K562 (cell line): ENCODE measurements at regions not wholly inside any gene's neighbourhood (a gene's known extent, or its start where the extent isn't known, plus 50 kb on each side); places are given as distances from the start of the nearest gene placed in this dataset.

Experiments used
- ATAC-seq: fragments of 200-7000 bp; cut with Tn5 transposase; 3 replicates; pipeline ENCODE4 v1.9.1; 2020; ENCODE audit warnings: moderate library complexity
- BruUV-seq: library from RNA; stranded (reverse); fragments of 400-500 nt; replicated peaks from 2 replicates; lab custom pipeline; 2021; lab: Mats Ljungman, UMichigan
- CTCF ChIA-PET: fragments of 300-600 bp; formaldehyde crosslinking; extraction: SDS; loops from one replicate; lab custom pipeline; 2021; ENCODE audit warnings: low intra/inter-chr PET ratio; lab: Yijun Ruan, JAX
- POLR2A ChIA-PET: fragments of 300-600, 350-650 bp; sonication (Branson Sonifier 250); formaldehyde crosslinking; extraction: SDS; loops from one replicate; lab custom pipeline; 2021; ENCODE audit warnings: antibody characterized with exemption, inconsistent platforms; lab: Yijun Ruan, JAX
- DNase-seq, 4 experiments: peaks; one replicate each; pipeline versions ENCODE4 v3.0.0 to v3.0.0-alpha.2; 2011 to 2018; ENCODE audit warnings: low spot score in 3 of 4, mixed read lengths in 3 of 4; ENCODE audit errors: extremely low read depth in 1 of 4
- FAIRE-seq: peaks from 2 replicates; lab custom pipeline; 2011; peaks lifted over from hg19 to GRCh38; lab: Jason Lieb, UNC
- H2AFZ ChIP-seq: 2 replicates; pipeline ENCODE4 v1.6.0; 2011; ENCODE audit warnings: low read depth, low read length, control low read depth, inconsistent platforms
- H3K27ac ChIP-seq: fragments of 200-600 bp; 3 replicates; pipeline ENCODE4 v1.8.0; 2011; ENCODE audit warnings: low read depth, mild to moderate bottlenecking, control low read depth, inconsistent platforms, low read length, moderate library complexity, mixed read lengths; ENCODE audit errors: extremely low read depth
- H3K27me3 ChIP-seq, 2 experiments: fragments of 300-600 bp in 1 of 2; 2 replicates in 1 of 2; 3 replicates in 1 of 2; pipeline versions ENCODE4 v1.6.0 to v1.8.0; 2011; ENCODE audit warnings: inconsistent platforms in 2 of 2, low read length in 2 of 2, mild to moderate bottlenecking in 1 of 2, mixed read lengths in 1 of 2, moderate library complexity in 1 of 2; ENCODE audit not compliant: control insufficient read depth in 2 of 2, insufficient read depth in 2 of 2
- H3K36me3 ChIP-seq: fragments of 300-600 bp; 3 replicates; pipeline ENCODE4 v1.8.0; 2011; ENCODE audit warnings: mild to moderate bottlenecking, low read length, inconsistent platforms; ENCODE audit not compliant: control insufficient read depth, insufficient read depth
- H3K4me1 ChIP-seq, 2 experiments: fragments of 200-600 bp in 1 of 2; replicated peaks in 1 of 2; 2 replicates in 1 of 2; 3 replicates in 1 of 2; pipeline versions ENCODE4 v1.5.1 to v1.8.0; 2011; ENCODE audit warnings: inconsistent platforms in 2 of 2, low read length in 2 of 2, mild to moderate bottlenecking in 1 of 2, mixed read lengths in 1 of 2, moderate library complexity in 1 of 2; ENCODE audit not compliant: control insufficient read depth in 2 of 2, insufficient read depth in 2 of 2
- H3K4me2 ChIP-seq: 2 replicates; pipeline ENCODE4 v1.6.1; 2011; ENCODE audit warnings: low read length, control low read depth, inconsistent platforms, mixed read lengths; ENCODE audit not compliant: insufficient read depth
- H3K4me3 ChIP-seq: fragments of 200-600 bp; sonication (generic), shearing (Covaris generic); 2 replicates; pipeline ENCODE4 v1.5.1; 2016; ENCODE audit warnings: control low read depth, inconsistent platforms
- H3K79me2 ChIP-seq: fragments of 200-600 bp; 3 replicates; pipeline ENCODE4 v1.8.0; 2011; ENCODE audit warnings: low read length, inconsistent platforms; ENCODE audit not compliant: control insufficient read depth, insufficient read depth
- H3K9ac ChIP-seq, 2 experiments: 2 replicates each; pipeline versions ENCODE4 v1.6.0 to v1.6.1; 2011; ENCODE audit warnings: low read depth in 2 of 2, low read length in 2 of 2, control low read depth in 1 of 2, inconsistent platforms in 1 of 2, mild to moderate bottlenecking in 1 of 2, mixed read lengths in 1 of 2; ENCODE audit not compliant: insufficient read depth in 1 of 2
- H3K9me1 ChIP-seq: one replicate; pipeline ENCODE4 v1.6.0; 2011; ENCODE audit warnings: inconsistent platforms, mild to moderate bottlenecking, low read length, moderate library complexity; ENCODE audit not compliant: control insufficient read depth, insufficient read depth
- H3K9me3 ChIP-seq: replicated peaks from 2 replicates; pipeline ENCODE4 v1.5.1; 2011; ENCODE audit warnings: low read depth, low read length, inconsistent platforms; ENCODE audit not compliant: control insufficient read depth, insufficient read depth
- H4K20me1 ChIP-seq: replicated peaks from 2 replicates; pipeline ENCODE4 v1.6.1; 2011; ENCODE audit warnings: low read length, inconsistent platforms, mixed read lengths; ENCODE audit not compliant: control insufficient read depth, insufficient read depth
- CHD2 ChIP-seq: IDR thresholded peaks from 2 replicates; pipeline ENCODE4 v1.6.1; 2011; ENCODE audit warnings: low read depth, low read length
- CHD4 ChIP-seq: fragments of 200-600 bp; sonication (generic); IDR thresholded peaks from 3 replicates; pipeline ENCODE4 v1.6.1; 2012; ENCODE audit warnings: low read depth, mild to moderate bottlenecking, mixed read lengths, low read length, inconsistent platforms; ENCODE audit not compliant: insufficient read depth, insufficient replicate concordance, poor library complexity, severe bottlenecking
- COPS2 ChIP-seq: fragments of 450-650 bp; conservative IDR thresholded peaks from 2 replicates; pipeline ENCODE4 v1.6.1; 2016; ENCODE audit warnings: mild to moderate bottlenecking, moderate library complexity
- FOXJ2 ChIP-seq: fragments of 200-800 bp; sonication (Bioruptor generic); IDR thresholded peaks from 2 replicates; pipeline ENCODE4 v1.6.1; 2016; ENCODE audit warnings: missing genetic modification characterization, missing compliant biosample characterization
- GATA2 ChIP-seq: sonication (generic); formaldehyde crosslinking; IDR thresholded peaks from 2 replicates; pipeline ENCODE4 v1.4.0; 2020; ENCODE audit warnings: mild to moderate bottlenecking, missing genetic modification reagents
- KHSRP ChIP-seq: fragments of 450-650 bp; IDR thresholded peaks from 2 replicates; pipeline ENCODE4 v1.6.1; 2017
- MAZ ChIP-seq, 2 experiments: fragments of 450-650 bp in 1 of 2; sonication (generic) in 1 of 2; formaldehyde crosslinking; IDR thresholded peaks in 1 of 2; conservative IDR thresholded peaks in 1 of 2; 2 replicates each; pipeline versions ENCODE4 v1.4.0 to v1.5.0; 2020; ENCODE audit warnings: mild to moderate bottlenecking in 1 of 2, missing genetic modification reagents in 1 of 2
- NRF1 ChIP-seq, 2 experiments: fragments of 450-650 bp; IDR thresholded peaks in 1 of 2; conservative IDR thresholded peaks in 1 of 2; 2 replicates each; pipeline ENCODE4 v1.6.1; 2014; ENCODE audit warnings: mild to moderate bottlenecking in 2 of 2
- PTTG1 ChIP-seq: fragments of 450-650 bp; IDR thresholded peaks from 2 replicates; pipeline ENCODE4 v1.6.1; 2016; ENCODE audit warnings: low read depth, mild to moderate bottlenecking, missing genetic modification characterization, missing compliant biosample characterization
- ZFP30 ChIP-seq: fragments of 250-450 bp; sonication (Bioruptor Pico); IDR thresholded peaks from 2 replicates; pipeline ENCODE4 v1.8.0; 2022; ENCODE audit warnings: moderate library complexity, mild to moderate bottlenecking, inconsistent platforms, borderline replicate concordance
- ZNF124 ChIP-seq: sonication (generic); formaldehyde crosslinking; IDR thresholded peaks from 2 replicates; pipeline ENCODE4 v1.8.1; 2022; ENCODE audit warnings: missing genetic modification reagents
- ZNF253 ChIP-seq: fragments of 250-450 bp; sonication (Bioruptor Pico); conservative IDR thresholded peaks from 2 replicates; pipeline ENCODE4 v1.6.1; 2021; ENCODE audit warnings: mild to moderate bottlenecking
- ZNF76 ChIP-seq: fragments of 250-450 bp; sonication (Bioruptor Pico); IDR thresholded peaks from 2 replicates; pipeline ENCODE4 v1.4.0; 2020; ENCODE audit warnings: mild to moderate bottlenecking, moderate library complexity, borderline replicate concordance
- ZNF764 ChIP-seq: fragments of 250-450 bp; sonication (Bioruptor Pico); IDR thresholded peaks from 2 replicates; pipeline ENCODE4 v1.4.0; 2020; ENCODE audit warnings: low read depth, mild to moderate bottlenecking, moderate library complexity
- WGBS: fragments of 100-300 bp; shearing (Covaris generic); methylation state at CpG from one replicate; pipeline ENCODE4 v1.1.6; 2016; ENCODE audit warnings: low coverage, mixed read lengths; ENCODE audit not compliant: insufficient coverage; ENCODE audit errors: missing lambda C conversion rate; 5-methylcytosine and 5-hydroxymethylcytosine counted together
- in situ Hi-C: fragments of 300-500 bp; cut with MboI; formaldehyde crosslinking; loops from 4 replicates; pipeline ENCODE4 v1.15.0; 2018; ENCODE audit warnings: inconsistent platforms, mixed read lengths
- intact Hi-C: fragments of 100-400 bp; cut with micrococcal nuclease; formaldehyde crosslinking; loops from 2 replicates; pipeline ENCODE4 v1.14.2; 2022
- TF ChIP-seq, protein P1 (sequence below): sonication (generic); IDR thresholded peaks from 2 replicates; pipeline ENCODE4 v1.6.1; 2016
- TF ChIP-seq, protein P2 (sequence below): sonication (generic); formaldehyde crosslinking; IDR thresholded peaks from 2 replicates; pipeline ENCODE4 v1.8.0; 2022; ENCODE audit warnings: missing genetic modification reagents, mild to moderate bottlenecking, moderate library complexity, borderline replicate concordance
- TF ChIP-seq, protein P3 (sequence below): fragments of 250-450 bp; sonication (Bioruptor Pico); IDR thresholded peaks from 2 replicates; pipeline ENCODE4 v1.9.0; 2021; ENCODE audit warnings: mild to moderate bottlenecking
- TF ChIP-seq, protein P4 (sequence below), 2 experiments: IDR thresholded peaks; 2 replicates each; pipeline ENCODE4 v1.6.1; 2012; ENCODE audit warnings: improper control_type of control experiment in 2 of 2, low read depth in 2 of 2, low read length in 2 of 2, borderline replicate concordance in 1 of 2

DNA sequence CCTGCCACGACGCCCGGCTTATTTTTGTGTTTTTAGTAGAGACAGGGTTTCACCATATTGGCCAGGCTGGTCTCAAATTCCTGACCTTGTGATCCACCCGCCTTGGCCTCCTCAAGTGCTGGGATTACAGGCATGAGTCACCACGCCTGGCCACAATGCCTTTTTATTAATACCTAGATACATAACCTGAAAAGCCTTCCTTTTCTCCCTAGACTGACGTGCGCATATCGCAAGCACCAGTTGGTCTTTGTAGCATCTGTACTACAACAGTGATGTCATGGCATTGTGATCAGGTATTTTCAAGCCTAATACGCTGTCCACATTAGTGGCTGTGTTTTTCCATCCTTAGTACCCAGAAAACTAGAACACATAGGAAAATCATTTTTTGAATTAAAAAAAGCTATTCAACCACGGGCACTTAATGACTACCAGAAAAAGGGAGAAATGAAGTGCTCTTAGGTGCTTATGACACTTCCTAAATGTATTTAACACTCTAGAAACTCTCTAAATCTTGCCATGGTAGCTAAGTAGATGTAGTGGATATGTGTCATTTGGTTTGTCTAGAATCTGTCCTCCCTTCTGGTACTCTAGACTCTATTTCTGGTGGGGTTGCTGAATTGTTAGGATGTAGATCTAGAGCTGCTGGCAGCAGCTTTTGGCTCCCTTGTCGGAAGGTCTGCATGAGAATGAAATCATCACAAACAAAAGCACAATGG is 707.8 kb downstream of the STIM2 start:
- DNase-seq, result no peak
- POLR2A ChIA-PET, result no interaction called here
- Histone ChIP-seq H2AFZ (no peak overlapping the region), H3K79me2 (no peaks in the 10 kb centered on the region), H3K4me2 (no peak overlapping the region), H3K27me3 (no peaks in the 10 kb centered on the region), H3K9me1 (no peaks in the 10 kb centered on the region), H3K9ac (no peak overlapping the region), H4K20me1 (no peaks in the 10 kb centered on the region), H3K36me3 (no peaks in the 10 kb centered on the region), H3K4me3 (no peak overlapping the region), H3K9me3 (no peaks in the 10 kb centered on the region), H3K27ac (no peak overlapping the region), H3K4me1 (no peaks in the 10 kb centered on the region)
- intact Hi-C loops (no loop called here), in situ Hi-C loops (no loop called here)
- no peak for ATAC-seq
- no TSS peak for BruUV-seq
- CTCF ChIA-PET, result no interaction called here
- no peak for FAIRE-seq
- WGBS, result 6% methylated on average over 11 of the region's 11 CpGs
- no peak for TF ChIP-seq KHSRP
- TF ChIP-seq COPS2, result no peak
- no peak for TF ChIP-seq ZNF764 (CRISPR knock-in tag)
- TF ChIP-seq NRF1 (conservative IDR thresholded peaks at IDR 0.05 in 1 of 2, IDR thresholded peaks at IDR 0.05 in 1 of 2), result no peak
- TF ChIP-seq GATA2 (CRISPR knock-in tag), result no peak
- no peak for TF ChIP-seq MAZ (CRISPR knock-in tag; conservative IDR thresholded peaks at IDR 0.05 in 1 of 2, IDR thresholded peaks at IDR 0.05 in 1 of 2)
- TF ChIP-seq FOXJ2 (tag), result no peak
- TF ChIP-seq, protein P1, sequence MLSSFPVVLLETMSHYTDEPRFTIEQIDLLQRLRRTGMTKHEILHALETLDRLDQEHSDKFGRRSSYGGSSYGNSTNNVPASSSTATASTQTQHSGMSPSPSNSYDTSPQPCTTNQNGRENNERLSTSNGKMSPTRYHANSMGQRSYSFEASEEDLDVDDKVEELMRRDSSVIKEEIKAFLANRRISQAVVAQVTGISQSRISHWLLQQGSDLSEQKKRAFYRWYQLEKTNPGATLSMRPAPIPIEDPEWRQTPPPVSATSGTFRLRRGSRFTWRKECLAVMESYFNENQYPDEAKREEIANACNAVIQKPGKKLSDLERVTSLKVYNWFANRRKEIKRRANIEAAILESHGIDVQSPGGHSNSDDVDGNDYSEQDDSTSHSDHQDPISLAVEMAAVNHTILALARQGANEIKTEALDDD, result no peak
- TF ChIP-seq, protein P2, sequence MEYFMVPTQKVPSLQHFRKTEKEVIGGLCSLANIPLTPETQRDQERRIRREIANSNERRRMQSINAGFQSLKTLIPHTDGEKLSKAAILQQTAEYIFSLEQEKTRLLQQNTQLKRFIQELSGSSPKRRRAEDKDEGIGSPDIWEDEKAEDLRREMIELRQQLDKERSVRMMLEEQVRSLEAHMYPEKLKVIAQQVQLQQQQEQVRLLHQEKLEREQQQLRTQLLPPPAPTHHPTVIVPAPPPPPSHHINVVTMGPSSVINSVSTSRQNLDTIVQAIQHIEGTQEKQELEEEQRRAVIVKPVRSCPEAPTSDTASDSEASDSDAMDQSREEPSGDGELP (CRISPR knock-in tag), result no peak
- no peak for TF ChIP-seq CHD4
- TF ChIP-seq PTTG1, result no peak
- TF ChIP-seq ZNF124, result no peak
- no peak for TF ChIP-seq ZNF253 (CRISPR knock-in tag)
- no peak for TF ChIP-seq ZNF76 (CRISPR knock-in tag)
- TF ChIP-seq CHD2, result no peak
- TF ChIP-seq, protein P3, sequence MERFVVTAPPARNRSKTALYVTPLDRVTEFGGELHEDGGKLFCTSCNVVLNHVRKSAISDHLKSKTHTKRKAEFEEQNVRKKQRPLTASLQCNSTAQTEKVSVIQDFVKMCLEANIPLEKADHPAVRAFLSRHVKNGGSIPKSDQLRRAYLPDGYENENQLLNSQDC, result no peak
- TF ChIP-seq, protein P4, sequence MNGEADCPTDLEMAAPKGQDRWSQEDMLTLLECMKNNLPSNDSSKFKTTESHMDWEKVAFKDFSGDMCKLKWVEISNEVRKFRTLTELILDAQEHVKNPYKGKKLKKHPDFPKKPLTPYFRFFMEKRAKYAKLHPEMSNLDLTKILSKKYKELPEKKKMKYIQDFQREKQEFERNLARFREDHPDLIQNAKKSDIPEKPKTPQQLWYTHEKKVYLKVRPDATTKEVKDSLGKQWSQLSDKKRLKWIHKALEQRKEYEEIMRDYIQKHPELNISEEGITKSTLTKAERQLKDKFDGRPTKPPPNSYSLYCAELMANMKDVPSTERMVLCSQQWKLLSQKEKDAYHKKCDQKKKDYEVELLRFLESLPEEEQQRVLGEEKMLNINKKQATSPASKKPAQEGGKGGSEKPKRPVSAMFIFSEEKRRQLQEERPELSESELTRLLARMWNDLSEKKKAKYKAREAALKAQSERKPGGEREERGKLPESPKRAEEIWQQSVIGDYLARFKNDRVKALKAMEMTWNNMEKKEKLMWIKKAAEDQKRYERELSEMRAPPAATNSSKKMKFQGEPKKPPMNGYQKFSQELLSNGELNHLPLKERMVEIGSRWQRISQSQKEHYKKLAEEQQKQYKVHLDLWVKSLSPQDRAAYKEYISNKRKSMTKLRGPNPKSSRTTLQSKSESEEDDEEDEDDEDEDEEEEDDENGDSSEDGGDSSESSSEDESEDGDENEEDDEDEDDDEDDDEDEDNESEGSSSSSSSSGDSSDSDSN (IDR thresholded peaks at IDR 0.05; ENCODE audit: borderline replicate concordance in 1 of 2, low read depth in 2 of 2, low read length in 2 of 2), result no peak
- TF ChIP-seq ZFP30 (CRISPR knock-in tag), result no peak
